GM18508 (cell line): ENCODE measurements at regions not wholly inside any gene's neighbourhood (a gene's known extent, or its start where the extent isn't known, plus 50 kb on each side); places are given as distances from the start of the nearest gene placed in this dataset.
A peak's percentile ranks its signal among the peaks of the same experiment; 100 is the strongest.
"Not testable (repeated sequence)": the region's sequence is repeated elsewhere in the genome, so short reads cannot be mapped to it uniquely, and the experiment has no call there.

Source experiments
- ATAC-seq: cut with Tn5 transposase; IDR thresholded peaks from one replicate; pipeline ENCODE4 v1.9.1; 2021; ENCODE audit warnings: moderate number of reproducible peaks; ENCODE audit not compliant: insufficient read depth, unreplicated experiment

DNA sequence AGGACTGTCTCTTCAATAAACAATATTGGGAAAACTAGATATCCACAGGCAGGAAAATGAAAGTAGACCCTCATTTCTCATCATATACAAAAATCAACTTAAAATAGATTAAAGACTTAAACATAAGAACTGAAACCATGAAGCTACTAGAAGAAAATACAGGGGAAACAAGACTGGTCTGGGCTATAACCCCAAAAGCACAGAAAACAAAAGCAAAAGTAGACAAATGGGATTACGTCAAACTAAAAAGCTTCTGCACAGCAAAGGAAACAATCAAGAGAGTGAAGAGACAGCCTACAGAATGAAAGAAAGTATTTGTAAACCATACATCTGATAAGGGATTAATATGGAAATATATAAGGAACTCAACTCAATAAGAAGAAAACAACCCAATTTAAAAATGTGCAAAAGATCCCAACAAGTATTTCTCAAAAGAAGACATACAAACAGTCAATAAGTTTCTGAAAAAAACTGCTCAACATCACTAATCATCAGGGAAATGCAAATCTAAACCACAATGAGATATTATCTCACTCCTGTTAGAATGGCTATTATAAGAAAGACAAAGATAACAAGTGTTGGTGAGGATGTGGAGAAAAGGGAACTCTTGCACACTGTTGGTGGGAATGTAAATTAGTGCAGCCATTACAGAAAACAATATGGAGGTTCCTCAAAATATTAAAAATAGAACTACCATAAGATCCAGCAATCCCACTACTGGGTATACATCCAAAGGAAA, 325.3 kb upstream of the RASGEF1B start:
- ATAC-seq = peak; percentile 93

- no peak for ATAC-seq
These were observed 320.8 kb upstream of the RASGEF1B start for GRCh38 chr4:81792521-81792920.

GRCh38 chr4:81790477-81790876, 318.8 kb upstream of the RASGEF1B start:
- no peak for ATAC-seq

DNA sequence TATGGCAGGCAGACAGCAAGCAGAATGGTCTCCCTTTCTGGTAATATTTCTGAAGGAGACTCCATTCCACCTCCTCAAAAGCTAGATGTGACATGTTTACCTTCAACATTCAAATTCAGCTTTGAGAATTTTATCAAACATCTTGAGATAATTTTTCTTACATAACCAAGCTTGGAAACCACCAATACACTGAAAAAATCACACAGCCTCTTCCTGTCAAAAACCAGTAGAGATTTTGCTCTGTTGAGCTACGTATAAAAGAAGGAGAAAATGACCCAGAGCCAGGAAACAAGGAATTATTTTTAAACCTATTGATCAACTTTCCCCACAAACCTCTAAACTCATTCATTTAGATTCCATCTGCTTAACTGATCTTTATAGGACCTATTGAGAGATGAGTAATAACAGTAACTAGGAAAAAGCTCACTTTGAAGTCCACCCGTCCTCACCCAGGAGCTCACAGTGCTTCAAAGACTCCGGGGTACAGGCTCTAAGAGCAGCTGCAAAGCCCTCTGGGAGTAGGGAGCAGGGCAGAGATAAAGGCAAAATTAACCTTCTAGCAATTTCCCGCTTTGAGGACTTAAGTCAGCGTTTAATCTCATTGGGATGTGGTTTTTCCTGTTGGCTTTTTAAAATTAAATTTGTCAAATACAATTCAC, 318.2 kb upstream of the RASGEF1B start:
- ATAC-seq = no peak

DNA sequence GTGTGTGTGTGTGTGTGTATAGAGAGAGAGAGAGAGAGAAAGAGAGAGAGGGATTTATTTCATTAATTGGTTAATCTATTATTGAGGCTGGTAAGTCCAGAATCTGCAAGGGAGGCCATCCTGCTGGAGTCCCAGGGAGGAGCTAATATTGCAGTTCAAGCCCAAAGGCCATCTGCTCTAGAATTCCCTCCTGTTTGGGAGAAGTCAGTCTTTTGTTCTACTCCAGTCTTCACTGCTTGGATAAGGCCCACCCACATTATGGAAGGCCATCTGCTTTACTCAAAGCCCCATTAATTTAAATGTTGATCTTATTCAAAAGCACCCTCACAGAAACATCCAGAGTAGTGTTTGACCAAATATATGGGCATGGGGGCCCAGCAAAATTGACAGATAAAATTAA, 317.5 kb upstream of the RASGEF1B start:
- no peak for ATAC-seq

GRCh38 chr4:81786766-81787165, 315.1 kb upstream of the RASGEF1B start:
- no peak for ATAC-seq

DNA sequence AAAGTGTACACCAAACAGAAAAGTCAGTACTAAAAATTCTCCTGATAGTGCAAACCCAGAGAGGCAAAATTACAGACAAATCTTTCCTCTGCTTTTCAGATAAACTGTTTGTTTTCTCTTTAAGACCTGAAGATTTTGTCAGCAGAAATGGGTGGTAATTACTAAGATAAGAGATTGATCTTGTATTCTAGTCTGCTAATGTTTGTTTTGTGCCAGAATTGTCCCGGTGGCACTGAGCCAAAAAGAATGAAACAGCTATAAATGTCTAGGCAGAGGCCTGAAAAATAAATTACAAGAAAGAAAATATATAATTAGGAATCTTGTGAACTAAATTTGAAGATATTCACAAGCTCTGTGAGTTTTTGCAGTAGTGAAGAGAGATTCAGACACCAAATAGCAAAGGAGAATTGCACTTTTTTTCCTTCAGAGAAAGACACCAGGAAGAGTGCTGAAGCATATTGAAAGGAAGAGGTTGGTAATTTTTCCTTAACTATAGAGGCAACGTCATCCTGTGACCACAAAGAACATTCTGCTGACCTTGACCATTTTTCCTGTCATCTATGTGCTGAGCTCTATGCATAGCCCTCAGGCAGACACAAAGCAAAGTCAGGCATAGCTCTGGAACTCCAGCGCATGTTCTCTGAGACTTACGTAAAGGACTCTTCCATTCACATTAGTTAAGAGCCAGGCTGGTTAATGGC, 314.5 kb upstream of the RASGEF1B start:
- no peak for ATAC-seq

GRCh38 chr4:81785338-81785737, 313.6 kb upstream of the RASGEF1B start:
- ATAC-seq = no peak

DNA sequence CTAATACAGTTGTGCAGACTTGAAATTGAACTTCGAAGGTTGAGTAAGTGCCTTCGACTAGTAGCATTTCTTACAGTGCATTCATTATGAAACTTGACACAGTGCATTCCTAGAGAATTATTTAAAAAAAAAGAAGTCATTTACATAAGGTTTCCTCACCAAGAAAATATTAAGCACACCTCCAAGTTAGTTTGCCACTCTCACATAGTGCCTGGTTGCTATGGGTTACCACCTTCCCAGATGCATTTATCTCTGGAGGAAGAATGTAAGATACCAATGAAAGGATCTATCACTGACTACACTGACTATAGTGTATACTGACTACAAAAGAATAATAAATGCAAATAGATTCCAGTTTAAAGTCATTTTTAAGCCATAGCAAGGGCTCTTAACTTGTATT, 311.9 kb upstream of the RASGEF1B start:
- no peak for ATAC-seq

DNA sequence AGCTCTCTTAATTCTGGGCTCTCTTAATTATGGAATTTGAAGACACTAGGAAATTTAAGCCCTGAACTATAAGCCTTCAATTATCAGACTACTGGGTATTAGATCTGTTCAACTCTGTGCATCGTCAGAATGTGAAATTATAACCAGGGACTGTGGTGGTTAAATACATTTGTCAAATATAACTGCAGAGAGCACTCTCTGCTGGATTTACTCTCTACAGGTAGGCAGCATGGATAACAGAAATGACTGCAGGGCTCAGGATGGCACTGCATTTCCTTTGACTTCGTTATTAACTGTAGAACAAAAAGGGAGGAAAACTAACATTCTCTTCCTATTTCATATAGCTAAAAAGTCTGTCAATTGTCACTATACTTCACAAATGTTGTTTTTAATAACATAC, 310.1 kb upstream of the RASGEF1B start:
- no peak for ATAC-seq

DNA sequence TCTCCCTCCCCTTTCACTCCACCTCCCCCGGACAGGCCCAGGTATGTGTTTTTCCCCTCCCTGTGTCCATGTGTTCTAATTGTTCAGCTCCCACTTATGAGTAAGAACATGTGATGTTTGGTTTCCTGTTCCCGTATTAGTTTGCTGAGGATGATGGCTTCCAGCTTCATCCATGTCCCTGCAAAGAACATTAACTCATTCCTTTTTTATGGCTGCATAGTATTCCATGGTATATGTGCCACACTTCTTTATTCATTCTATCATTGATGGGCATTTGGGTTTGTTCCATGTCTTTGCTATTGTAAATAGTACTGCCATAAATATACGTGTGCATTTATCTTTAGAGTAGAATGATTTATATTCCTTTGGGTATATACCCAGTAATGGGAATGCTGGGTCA, 306.0 kb upstream of the RASGEF1B start:
- not testable (repeated sequence) for ATAC-seq

GRCh38 chr4:81776794-81777193, 305.1 kb upstream of the RASGEF1B start:
- ATAC-seq = no peak

- no peak for ATAC-seq
These were observed 301.9 kb upstream of the RASGEF1B start for GRCh38 chr4:81773557-81773956.

DNA sequence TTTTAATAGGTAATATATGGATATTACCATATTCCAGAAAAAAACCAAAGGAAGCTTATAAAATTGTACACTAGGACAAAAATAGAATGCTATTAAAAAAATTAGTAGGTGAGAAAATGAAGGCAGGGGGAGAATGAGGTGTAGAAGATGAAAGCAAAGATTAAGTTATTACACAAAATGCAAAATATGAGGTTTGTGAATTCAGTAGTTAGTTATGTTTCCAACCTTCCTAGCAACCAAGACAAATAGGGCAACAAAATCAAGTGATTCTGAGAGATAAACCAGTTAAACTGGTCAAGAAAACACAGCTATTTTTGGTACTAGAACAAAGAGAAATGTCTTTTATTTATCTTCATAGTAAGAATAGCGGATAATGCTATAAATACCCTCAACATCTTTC, 300.0 kb upstream of the RASGEF1B start:
- ATAC-seq = no peak

- no peak for ATAC-seq
These were observed 297.5 kb upstream of the RASGEF1B start for GRCh38 chr4:81769244-81769643.

- ATAC-seq = no peak
These were observed 287.0 kb upstream of the RASGEF1B start for GRCh38 chr4:81758574-81759264.

DNA sequence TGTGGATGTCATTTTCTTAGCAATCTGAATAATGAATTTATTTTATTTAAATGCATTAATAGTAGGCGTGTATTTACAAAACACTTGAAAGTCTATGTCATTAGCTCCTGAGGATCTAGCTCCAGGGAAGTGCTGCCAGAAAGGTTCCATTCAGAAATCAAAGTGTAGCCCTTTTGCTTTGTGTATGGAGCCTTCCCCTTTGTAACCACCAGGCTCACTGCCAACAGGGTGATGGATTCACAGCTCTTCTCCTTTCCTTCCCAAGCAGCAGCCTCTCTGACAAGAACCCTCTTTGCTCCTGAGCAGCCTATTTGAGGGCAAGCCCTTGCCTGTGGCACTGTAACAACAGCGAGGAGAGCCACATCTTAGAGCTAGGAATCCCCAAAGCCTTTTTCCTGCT, 286.0 kb upstream of the RASGEF1B start:
- ATAC-seq = no peak

DNA sequence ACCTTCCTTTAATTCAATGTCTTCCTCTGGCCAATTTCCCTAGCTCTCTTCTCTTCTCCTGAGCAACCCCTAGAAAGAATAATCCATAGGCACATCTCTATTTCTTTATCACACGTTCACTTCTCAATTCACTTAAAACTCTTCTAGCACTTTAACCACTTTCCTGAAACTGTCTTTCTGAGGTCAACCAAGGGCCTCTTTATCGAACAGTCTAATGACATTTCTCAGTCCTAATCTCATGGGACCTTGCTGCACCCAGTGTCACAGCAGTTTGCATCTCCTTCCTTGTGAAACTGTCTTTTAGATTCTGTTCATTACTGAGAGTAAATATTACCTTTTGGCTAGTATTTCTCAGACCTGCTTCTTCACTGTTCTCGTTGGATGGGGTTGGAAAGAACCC, 285.3 kb upstream of the RASGEF1B start:
- ATAC-seq = peak; percentile 91

GRCh38 chr4:81756042-81756441, 284.3 kb upstream of the RASGEF1B start:
- no peak for ATAC-seq

DNA sequence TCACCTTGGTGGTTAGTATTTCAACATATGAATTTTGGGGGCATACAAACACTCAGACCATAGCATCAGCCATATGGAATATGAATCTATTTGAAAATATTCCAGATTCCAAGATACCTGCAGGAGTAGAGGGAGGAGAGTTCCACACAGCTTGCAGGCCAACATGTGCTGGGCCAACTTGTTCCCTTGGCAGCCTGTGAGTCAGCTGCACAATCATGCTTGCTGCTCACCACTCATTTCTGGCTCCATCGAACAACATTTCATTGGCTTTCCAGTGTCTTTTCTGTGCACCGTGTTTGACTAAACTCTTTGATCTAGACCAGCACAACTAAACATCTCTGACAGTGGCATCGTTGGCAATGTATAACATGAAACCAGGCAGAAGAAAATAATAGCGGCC, 282.5 kb upstream of the RASGEF1B start:
- ATAC-seq = no peak
